Lower leg skin (tissue), 3 donors: ENCODE measurements at regions not wholly inside any gene's neighbourhood (a gene's known extent, or its start where the extent isn't known, plus 50 kb on each side); places are given as distances from the start of the nearest gene placed in this dataset.

ENCODE experiments used
- POLR2A ChIP-seq, 2 donors: fragments of 450-650 bp; IDR thresholded peaks; one replicate each; pipeline ENCODE4 v1.6.1; 2016 to 2017; ENCODE audit warnings: antibody characterized with exemption in 2 of 2, mild to moderate bottlenecking in 1 of 2, moderate library complexity in 1 of 2
- TF ChIP-seq, protein P1 (sequence below), 3 donors: fragments of 450-650 bp; IDR thresholded peaks; one replicate each; pipeline ENCODE4 v1.5.1; 2016; ENCODE audit warnings: antibody characterized with exemption in 3 of 3, mild to moderate bottlenecking in 3 of 3, moderate library complexity in 2 of 3

DNA sequence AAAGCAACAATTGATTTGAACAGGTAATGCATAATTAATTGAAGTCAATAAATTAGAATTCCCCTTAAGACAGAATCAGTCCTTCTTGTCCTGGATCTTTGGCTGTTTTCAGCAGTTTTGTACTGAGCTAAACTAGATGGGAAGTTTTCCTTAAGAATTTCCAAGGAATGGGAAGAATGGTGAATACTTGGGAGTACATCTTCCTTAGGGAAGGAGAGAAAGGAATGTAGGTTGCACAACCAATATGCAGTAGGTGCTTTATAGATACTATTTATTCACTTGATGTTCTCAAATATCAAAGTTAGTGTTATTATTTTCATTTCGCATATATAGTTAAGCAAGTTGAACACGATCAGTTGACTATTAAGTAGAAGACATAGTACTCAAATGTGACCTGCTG lies 183.5 kb upstream of the MAP1B start:
- TF ChIP-seq, protein P1, sequence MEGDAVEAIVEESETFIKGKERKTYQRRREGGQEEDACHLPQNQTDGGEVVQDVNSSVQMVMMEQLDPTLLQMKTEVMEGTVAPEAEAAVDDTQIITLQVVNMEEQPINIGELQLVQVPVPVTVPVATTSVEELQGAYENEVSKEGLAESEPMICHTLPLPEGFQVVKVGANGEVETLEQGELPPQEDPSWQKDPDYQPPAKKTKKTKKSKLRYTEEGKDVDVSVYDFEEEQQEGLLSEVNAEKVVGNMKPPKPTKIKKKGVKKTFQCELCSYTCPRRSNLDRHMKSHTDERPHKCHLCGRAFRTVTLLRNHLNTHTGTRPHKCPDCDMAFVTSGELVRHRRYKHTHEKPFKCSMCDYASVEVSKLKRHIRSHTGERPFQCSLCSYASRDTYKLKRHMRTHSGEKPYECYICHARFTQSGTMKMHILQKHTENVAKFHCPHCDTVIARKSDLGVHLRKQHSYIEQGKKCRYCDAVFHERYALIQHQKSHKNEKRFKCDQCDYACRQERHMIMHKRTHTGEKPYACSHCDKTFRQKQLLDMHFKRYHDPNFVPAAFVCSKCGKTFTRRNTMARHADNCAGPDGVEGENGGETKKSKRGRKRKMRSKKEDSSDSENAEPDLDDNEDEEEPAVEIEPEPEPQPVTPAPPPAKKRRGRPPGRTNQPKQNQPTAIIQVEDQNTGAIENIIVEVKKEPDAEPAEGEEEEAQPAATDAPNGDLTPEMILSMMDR (IDR thresholded peaks at IDR 0.05), result no peak
- no peak for TF ChIP-seq POLR2A (IDR thresholded peaks at IDR 0.05)
